HG03045 (cell line): ENCODE measurements at regions not wholly inside any gene's neighbourhood (a gene's known extent, or its start where the extent isn't known, plus 50 kb on each side); places are given as distances from the start of the nearest gene placed in this dataset.

Source experiments
- ATAC-seq: cut with Tn5 transposase; IDR thresholded peaks from one replicate; pipeline ENCODE4 v1.9.1; 2021; ENCODE audit warnings: mild to moderate bottlenecking, moderate library complexity; ENCODE audit not compliant: unreplicated experiment

DNA sequence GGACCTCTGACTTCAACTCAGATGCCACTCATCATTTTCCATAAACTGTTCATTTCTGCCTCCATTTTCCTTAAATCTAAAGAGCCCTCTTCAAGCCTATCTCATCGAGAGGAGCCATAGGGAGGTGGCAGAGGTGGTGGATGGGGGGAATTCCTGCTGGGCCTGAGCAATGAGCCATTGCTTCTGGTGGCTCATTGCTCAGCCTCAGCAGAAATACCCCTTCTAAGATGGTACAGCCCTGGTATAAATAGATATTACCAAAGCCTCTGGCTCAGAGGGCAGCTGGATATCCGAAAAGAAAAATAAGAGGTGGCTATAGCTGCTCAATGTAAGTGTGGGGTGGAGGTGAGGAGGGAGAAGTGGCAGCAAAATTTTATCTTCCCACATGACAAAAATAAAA lies 313.5 kb downstream of the CAAP1 start:
- no peak for ATAC-seq

DNA sequence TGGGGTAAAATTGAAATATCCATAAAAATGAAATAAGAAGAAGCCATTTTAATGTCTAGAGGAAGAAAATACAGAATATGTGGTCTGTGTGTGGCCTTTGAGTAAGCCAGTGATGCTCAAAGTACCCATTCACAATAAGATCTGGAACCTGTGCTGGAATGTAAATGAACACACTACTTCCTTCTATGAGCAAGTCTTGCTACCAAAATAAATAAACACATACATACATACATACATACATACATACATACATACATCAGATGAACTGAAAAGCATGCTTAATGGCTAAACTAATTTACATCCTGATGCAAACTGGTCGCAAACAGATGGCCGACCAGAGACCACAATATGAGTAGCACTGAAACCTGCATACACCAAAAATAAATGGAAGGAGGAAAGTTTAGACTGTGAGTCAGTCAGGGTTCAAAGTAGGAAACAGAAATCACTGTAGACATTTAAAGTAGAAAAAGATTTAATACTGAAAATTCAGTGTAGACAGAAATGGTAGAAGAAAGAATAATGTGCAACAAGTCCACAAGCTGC lies 317.6 kb downstream of the CAAP1 start:
- ATAC-seq, result no peak

GRCh38 chr9:26574256-26574655 lies 318.3 kb downstream of the CAAP1 start:
- no peak for ATAC-seq

DNA sequence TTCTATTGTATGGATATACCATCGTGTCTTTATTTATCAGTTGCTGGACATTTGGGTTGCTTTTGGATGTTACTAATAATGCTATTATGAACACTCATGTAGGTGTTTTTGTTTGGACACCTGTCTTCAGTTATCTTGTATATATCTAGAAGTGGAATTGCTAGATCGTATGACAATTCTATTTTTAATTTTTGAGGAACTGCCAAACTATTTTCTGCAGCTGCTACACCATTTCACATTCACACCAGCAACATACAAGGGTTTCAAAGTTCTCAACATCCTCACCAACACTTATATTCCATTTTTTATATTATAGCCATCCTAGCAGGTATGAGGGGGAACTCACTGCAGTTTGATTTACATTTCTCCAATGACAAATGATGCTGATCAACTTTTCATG lies 324.6 kb downstream of the CAAP1 start:
- no peak for ATAC-seq

- no peak for ATAC-seq
These were observed 326.5 kb downstream of the CAAP1 start for GRCh38 chr9:26566141-26566540.

DNA sequence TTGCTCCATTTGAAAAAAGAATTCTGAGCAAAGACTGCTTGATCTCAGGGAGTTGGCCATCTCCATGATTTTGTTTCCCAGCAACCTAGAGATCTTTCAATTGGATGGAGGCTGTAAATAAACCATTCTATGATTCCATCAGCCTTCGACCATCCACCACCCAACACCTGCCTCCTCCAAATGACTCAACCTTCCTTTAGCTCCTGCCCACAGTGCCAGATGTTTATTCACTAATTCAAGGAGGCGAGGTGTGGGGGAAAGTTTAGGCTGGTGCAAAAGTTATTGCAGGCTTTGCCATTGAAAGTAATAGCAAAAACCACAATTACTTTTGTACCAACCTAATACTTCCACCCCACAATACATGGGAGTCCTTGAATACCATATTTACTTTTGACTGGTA lies 327.5 kb downstream of the CAAP1 start:
- no peak for ATAC-seq

DNA sequence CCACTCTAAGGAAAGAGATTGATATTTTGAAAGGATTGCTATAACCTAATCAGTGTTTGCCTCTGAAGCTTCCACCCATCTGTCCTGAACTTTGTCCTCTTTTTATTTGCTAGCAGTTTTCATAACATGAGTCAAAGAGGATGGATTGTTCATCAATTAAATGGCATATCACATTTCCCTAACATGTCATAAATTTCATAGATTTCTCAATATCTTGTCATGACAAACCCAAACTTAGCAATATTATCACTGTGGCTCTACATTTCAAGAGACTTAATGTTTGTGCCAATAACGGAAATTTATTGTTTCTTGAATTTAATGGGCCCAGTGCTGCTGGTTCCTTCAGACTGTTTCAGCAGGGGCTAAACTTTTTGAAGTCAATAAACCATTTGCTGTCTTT lies 330.3 kb downstream of the CAAP1 start:
- no peak for ATAC-seq

- ATAC-seq, result no peak
These were observed 330.7 kb downstream of the CAAP1 start for GRCh38 chr9:26561928-26562327.

DNA sequence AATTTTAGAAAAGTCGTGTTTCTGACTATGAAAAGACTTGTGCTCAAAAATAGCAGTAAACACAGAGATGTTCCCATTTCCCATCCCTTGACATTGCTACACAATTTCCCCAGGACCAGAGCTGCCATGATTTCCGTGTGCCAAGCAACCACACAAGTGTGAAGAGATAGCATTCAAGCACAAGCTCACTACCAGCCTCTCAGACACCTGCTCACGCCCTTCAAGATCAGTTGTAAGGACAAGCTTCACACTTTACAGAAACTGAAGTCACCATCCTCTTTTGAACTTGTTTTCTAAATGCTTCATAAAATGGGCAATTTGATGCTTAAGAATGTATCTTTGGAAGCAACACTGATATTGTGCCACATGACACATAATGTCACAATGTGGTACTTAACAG lies 333.1 kb downstream of the CAAP1 start:
- ATAC-seq, result no peak

GRCh38 chr9:26551971-26552370 lies 340.6 kb downstream of the CAAP1 start:
- ATAC-seq, result no peak

GRCh38 chr9:26551451-26551850 lies 341.2 kb downstream of the CAAP1 start:
- no peak for ATAC-seq

DNA sequence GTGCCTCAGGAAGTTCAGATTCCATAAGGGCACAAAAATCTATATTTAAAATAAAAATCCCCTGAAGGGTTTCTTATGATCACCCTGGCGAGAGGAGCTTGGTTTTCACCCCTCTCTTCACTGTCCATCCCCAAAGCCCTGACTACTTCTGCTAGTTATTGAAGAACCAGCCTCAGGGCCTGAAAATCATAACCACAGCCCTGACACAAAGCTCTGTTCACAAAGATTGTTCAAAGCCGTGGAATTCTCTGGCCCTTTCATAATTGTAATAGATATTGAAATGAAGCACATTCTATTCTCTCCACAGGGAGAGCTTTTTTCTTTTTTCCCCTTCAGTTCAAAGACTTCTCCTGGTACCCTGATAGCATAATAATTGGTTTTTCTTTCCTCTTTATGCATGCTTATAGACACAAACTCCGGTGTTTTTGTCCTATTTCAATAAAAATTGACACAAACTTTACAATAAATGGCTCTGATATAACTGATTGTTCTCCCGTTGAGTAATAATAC lies 343.8 kb downstream of the CAAP1 start:
- ATAC-seq, result no peak

- no peak for ATAC-seq
These were observed 352.6 kb downstream of the CAAP1 start for GRCh38 chr9:26539867-26540493.

DNA sequence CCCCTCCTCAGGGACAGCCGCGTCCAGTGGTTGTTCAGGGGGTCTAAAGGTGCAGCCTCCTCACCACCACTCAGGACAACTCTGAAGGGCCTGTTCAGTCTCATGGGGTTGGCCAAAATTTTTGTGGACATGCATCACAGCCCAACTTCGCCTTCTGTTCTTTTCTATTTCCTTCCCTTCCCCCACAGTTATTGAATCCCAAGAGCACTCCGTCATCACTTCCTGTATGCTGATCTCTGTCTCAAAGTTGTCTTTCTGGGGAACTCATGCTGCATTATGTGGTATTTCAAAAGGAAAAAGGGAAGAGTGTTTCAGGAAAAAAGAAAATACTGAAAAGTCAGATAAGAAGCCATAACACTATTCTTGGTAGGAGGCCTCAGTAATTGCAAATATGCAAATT lies 355.4 kb downstream of the CAAP1 start:
- no peak for ATAC-seq

DNA sequence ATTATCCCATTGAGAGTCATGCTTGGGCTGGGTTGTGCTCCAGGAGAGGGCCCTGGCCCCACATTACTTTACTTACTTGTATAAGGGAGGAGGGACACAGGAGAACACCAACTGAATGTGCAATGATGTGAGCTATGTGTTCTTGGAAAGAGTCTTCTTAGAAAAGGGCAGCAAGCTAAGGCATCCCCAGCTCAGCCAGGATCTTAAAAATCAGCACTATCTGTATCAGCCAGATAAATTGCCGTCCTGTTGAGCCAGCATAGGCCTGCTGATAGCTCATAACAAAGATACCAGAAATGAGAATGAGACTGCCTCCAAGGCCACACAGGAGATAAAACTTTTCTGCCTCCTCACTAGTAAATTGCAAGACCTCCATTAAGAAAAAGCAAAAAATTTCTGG lies 357.5 kb downstream of the CAAP1 start:
- ATAC-seq, result no peak

DNA sequence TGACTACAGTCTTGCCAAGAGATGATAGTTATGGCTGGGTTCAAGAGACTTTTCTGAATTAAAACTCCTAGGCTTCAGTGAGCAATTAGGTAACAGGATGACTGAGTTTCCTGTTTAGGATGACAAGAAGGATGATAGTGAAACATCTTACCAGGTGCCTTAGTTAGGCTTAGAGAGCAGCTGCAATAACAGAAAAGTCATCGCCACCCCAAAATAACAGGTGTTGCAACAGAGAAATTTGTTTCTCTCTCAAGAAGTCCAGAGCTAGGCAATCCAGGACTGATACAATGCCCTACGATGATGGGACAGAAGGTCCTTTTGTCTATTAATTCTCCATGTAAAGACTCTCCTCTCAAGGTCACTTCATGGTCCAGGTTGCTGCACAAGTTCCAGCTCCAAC lies 361.8 kb downstream of the CAAP1 start:
- no peak for ATAC-seq

- no peak for ATAC-seq
These were observed 364.7 kb downstream of the CAAP1 start for GRCh38 chr9:26527931-26528330.

GRCh38 chr9:26524267-26524666 lies 368.3 kb downstream of the CAAP1 start:
- no peak for ATAC-seq

DNA sequence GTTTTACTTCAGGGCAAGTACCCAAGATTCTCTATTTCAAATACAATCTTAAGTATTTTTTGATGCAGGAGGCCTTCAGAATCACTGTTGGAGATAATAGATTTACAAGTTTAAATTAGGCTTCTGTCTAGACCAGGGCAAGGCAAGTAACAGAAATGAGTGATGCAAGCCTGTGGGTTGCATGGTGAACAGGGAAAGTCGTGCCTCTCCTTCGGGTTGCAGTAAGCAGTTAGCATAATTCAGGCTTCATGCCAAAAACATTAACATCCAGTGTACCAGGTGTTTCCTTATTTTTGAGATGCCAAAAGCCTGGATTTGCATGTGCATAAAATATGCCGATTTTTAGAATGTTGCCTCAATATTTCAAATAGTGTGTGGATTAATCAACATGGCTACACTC lies 369.0 kb downstream of the CAAP1 start:
- ATAC-seq, result no peak

GRCh38 chr9:26520141-26520540 lies 372.5 kb downstream of the CAAP1 start:
- no peak for ATAC-seq

DNA sequence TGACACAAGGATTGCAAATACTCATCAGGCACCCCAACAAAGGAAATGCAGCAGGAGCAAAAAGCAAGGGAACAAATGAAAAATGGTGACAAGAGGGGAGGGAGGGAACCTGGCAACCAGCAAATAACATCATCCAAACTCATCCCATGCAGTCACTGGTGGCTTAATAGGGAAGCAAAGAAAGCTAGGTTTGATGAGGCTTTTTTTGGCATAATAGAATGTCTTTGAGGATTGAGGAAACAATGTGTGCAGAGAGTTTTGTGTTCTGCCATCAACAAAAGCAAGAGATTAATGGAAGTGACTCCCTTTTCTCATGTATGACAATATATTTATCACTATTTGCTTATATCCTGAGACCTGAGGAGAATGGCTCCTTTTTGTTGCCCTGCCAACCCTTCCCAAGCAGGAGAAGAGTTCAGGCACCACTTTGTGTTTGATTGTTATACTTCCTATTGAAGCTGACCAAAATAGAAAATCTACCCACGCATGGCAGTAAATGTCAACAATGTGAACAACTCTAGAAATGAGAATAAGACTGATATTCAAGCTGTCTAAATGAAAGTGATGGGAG lies 375.7 kb downstream of the CAAP1 start:
- no peak for ATAC-seq

DNA sequence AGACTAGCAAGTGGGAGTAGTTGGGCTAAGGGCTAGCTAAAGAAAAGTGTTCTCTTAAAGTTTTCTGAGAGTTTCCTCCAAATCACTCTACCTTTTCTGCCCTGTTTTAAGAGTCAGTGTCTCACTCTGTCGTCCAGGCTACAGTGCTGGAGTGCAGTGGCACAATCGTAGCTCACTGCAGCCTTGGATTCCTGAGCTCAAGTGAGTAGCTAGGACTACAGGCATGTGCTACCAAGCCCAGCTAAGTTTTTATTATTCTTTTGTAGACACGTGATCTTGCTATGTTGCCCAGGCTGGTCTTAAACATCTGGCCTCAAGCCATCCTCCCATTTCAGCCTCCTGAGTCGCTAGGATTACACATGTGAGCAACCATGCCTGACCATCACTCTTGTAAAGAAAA lies 378.9 kb downstream of the CAAP1 start:
- ATAC-seq, result no peak

DNA sequence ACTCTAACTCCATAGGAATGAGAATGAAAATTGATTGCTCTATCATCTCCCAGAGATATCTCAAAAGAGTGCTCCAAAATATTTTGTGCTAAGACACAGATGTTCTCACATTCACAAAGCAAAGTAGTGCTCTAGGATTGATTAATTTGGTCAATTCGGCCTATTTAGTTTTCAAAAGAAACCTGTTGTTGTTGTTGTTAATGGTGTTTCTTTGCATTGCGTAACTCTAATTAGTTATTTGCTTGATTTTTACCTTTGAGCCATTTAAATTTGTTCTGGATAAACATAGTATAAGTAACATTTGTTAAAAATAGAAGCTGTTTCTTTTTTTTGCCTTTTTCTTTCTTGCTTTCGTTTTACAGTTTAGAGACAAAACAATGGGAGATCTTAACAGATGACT lies 382.5 kb downstream of the CAAP1 start:
- ATAC-seq, result no peak
